ENCODE measurements at regions not wholly inside any gene's neighbourhood (a gene's known extent, or its start where the extent isn't known, plus 50 kb on each side); places are given as distances from the start of the nearest gene placed in this dataset.

DNA sequence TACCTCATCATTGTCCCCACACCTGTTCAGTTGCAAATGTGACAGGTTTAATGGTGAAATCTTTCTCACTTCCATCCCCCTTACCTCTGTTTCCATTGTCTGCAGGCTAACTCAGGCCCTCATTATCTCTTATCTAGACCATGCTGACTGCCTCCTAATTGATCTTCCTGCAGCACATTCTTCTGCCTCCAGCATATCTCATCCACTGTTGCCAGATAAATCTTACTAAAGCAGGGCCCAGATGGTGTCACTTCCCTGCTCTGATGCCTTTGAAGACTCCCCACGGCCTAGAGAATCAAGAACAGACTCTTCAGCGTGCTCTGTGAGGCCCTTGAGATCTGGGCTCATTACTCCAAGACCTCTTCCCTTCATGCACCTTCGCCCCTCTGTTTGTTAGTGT is 230.1 kb downstream of the DUSP10 start:
- TF ChIP-seq, protein P1, sequence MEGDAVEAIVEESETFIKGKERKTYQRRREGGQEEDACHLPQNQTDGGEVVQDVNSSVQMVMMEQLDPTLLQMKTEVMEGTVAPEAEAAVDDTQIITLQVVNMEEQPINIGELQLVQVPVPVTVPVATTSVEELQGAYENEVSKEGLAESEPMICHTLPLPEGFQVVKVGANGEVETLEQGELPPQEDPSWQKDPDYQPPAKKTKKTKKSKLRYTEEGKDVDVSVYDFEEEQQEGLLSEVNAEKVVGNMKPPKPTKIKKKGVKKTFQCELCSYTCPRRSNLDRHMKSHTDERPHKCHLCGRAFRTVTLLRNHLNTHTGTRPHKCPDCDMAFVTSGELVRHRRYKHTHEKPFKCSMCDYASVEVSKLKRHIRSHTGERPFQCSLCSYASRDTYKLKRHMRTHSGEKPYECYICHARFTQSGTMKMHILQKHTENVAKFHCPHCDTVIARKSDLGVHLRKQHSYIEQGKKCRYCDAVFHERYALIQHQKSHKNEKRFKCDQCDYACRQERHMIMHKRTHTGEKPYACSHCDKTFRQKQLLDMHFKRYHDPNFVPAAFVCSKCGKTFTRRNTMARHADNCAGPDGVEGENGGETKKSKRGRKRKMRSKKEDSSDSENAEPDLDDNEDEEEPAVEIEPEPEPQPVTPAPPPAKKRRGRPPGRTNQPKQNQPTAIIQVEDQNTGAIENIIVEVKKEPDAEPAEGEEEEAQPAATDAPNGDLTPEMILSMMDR (IDR thresholded peaks at IDR 0.05) = no peak
- TF ChIP-seq ZFX (IDR thresholded peaks at IDR 0.05; ENCODE audit: borderline replicate concordance) = no peak
